Activated CD4-positive, CD25-positive, alpha-beta regulatory T cell treated with anti-CD3 and anti-CD28 coated beads, Interleukin-2, amount 50 U/mL, for 72 hours (primary cell): ENCODE measurements at regions not wholly inside any gene's neighbourhood (a gene's known extent, or its start where the extent isn't known, plus 50 kb on each side); places are given as distances from the start of the nearest gene placed in this dataset.

Source experiments
- DNase-seq: peaks from one replicate; pipeline ENCODE4 v3.0.0; 2021

GRCh38 chr13:59527500-59527899, 636.2 kb downstream of the DIAPH3 start:
- DNase-seq: no peak

- no peak for DNase-seq
These were observed 632.1 kb downstream of the DIAPH3 start for GRCh38 chr13:59531571-59532091.

GRCh38 chr13:59532405-59532804, 631.3 kb downstream of the DIAPH3 start:
- no peak for DNase-seq

- no peak for DNase-seq
These were observed 629.9 kb downstream of the DIAPH3 start for GRCh38 chr13:59533561-59534555.

- no peak for DNase-seq
These were observed 628.9 kb downstream of the DIAPH3 start for GRCh38 chr13:59534806-59535205.

- no peak for DNase-seq
These were observed 626.2 kb downstream of the DIAPH3 start for GRCh38 chr13:59537500-59537899.

- DNase-seq: no peak
These were observed 625.2 kb downstream of the DIAPH3 start for GRCh38 chr13:59538512-59538911.

GRCh38 chr13:59542303-59542702, 621.4 kb downstream of the DIAPH3 start:
- DNase-seq: no peak

- no peak for DNase-seq
These were observed 620.3 kb downstream of the DIAPH3 start for GRCh38 chr13:59543418-59543817.

GRCh38 chr13:59545007-59545406, 618.7 kb downstream of the DIAPH3 start:
- no peak for DNase-seq

- no peak for DNase-seq
These were observed 617.5 kb downstream of the DIAPH3 start for GRCh38 chr13:59546178-59546577.

- no peak for DNase-seq
These were observed 615.8 kb downstream of the DIAPH3 start for GRCh38 chr13:59547950-59548349.

GRCh38 chr13:59562924-59563323, 600.8 kb downstream of the DIAPH3 start:
- DNase-seq: no peak

GRCh38 chr13:59566561-59566960, 597.2 kb downstream of the DIAPH3 start:
- DNase-seq: no peak

- no peak for DNase-seq
These were observed 595.4 kb downstream of the DIAPH3 start for GRCh38 chr13:59568306-59568705.

GRCh38 chr13:59570204-59570603, 593.5 kb downstream of the DIAPH3 start:
- no peak for DNase-seq

- no peak for DNase-seq
These were observed 579.6 kb downstream of the DIAPH3 start for GRCh38 chr13:59584101-59584500.

- DNase-seq: no peak
These were observed 578.7 kb downstream of the DIAPH3 start for GRCh38 chr13:59584761-59585670.

GRCh38 chr13:59587030-59587429, 576.7 kb downstream of the DIAPH3 start:
- DNase-seq: no peak

GRCh38 chr13:59587971-59588716, 575.6 kb downstream of the DIAPH3 start:
- DNase-seq: no peak

GRCh38 chr13:59588717-59589067, 575.0 kb downstream of the DIAPH3 start:
- no peak for DNase-seq

- DNase-seq: no peak
These were observed 561.7 kb downstream of the DIAPH3 start for GRCh38 chr13:59601993-59602392.

GRCh38 chr13:59603646-59604045, 560.1 kb downstream of the DIAPH3 start:
- no peak for DNase-seq
